ENCODE measurements at regions not wholly inside any gene's neighbourhood (a gene's known extent, or its start where the extent isn't known, plus 50 kb on each side); places are given as distances from the start of the nearest gene placed in this dataset.

DNA sequence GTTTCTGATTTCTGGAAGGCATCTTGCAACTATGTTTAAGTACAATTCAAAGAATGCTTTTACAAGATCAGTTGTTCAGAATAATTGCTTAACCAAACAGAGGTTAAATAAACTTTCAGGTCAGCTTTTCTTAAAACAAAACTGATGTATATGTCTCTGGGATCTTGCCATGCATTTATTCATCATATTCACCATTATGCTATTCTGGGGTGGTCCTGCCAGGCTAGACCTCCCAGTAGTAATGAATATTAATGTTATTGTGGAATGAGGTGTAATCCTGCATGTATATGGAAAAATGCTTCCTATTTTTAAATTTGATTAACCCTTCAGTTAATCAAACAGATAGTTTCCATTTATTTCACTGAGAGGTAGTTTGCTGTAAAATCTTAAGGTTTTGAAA is 129.3 kb upstream of the RGPD4 start:
- DNase-seq, result no peak
- Mint-ChIP-seq H3K27ac (ENCODE audit: unreplicated experiment) (no peak overlapping the region), H3K27me3 (ENCODE audit: insufficient read depth, unreplicated experiment) (peaks cover 4% of the 10 kb centered on the region), H3K9me3 (ENCODE audit: unreplicated experiment) (no peaks in the 10 kb centered on the region), H3K4me1 (ENCODE audit: low read depth, unreplicated experiment) (no peaks in the 10 kb centered on the region), H3K36me3 (ENCODE audit: insufficient read depth, unreplicated experiment) (no peaks in the 10 kb centered on the region), H3K4me3 (ENCODE audit: unreplicated experiment) (no peak overlapping the region)
- H3K9me3 ChIP-seq, result no peaks in the 10 kb centered on the region
- H3K27me3 ChIP-seq (replicated peaks; ENCODE audit: control insufficient read depth, insufficient read depth, low read length), result no peaks in the 10 kb centered on the region
- no peaks in the 10 kb centered on the region for H3K36me3 ChIP-seq (ENCODE audit: control insufficient read depth, insufficient read depth, low read length)
- BruUV-seq (replicated peaks), result no TSS peak
- H3K4me1 ChIP-seq, result no peaks in the 10 kb centered on the region
- no peak overlapping the region for H3K4me3 ChIP-seq (ENCODE audit: low read depth, low read length)
- intact Hi-C loops (cut with micrococcal nuclease; ENCODE audit: unreplicated experiment), result no loop called here
- ChIA-PET POLR2A (no interaction called here), CTCF (no interaction called here)
- TF ChIP-seq, protein P1, sequence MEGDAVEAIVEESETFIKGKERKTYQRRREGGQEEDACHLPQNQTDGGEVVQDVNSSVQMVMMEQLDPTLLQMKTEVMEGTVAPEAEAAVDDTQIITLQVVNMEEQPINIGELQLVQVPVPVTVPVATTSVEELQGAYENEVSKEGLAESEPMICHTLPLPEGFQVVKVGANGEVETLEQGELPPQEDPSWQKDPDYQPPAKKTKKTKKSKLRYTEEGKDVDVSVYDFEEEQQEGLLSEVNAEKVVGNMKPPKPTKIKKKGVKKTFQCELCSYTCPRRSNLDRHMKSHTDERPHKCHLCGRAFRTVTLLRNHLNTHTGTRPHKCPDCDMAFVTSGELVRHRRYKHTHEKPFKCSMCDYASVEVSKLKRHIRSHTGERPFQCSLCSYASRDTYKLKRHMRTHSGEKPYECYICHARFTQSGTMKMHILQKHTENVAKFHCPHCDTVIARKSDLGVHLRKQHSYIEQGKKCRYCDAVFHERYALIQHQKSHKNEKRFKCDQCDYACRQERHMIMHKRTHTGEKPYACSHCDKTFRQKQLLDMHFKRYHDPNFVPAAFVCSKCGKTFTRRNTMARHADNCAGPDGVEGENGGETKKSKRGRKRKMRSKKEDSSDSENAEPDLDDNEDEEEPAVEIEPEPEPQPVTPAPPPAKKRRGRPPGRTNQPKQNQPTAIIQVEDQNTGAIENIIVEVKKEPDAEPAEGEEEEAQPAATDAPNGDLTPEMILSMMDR (IDR thresholded peaks at IDR 0.05; ENCODE audit: insufficient read depth in 1 of 2, low read depth in 1 of 2, low read length in 1 of 2, severe bottlenecking in 1 of 2, unreplicated experiment in 1 of 2), result no peak

DNA sequence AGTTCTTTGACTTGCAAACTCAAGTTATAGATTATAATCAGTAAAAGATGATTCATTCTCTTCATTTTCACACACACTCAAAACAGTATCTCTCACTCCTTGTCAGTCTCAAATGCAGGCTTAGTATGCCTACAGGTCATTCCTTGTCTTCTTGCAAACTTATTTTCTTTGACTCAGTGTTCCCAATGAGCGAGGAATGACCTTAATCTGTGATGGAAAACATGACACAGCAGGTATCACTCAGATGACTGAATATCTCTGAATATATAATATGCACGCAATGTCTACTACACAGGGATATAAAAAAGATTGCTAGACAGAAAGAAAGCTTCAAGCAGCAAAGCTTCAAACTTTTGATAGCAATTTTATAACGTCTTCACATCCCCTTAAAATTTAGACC is 127.8 kb upstream of the RGPD4 start:
- no peak for DNase-seq
- H3K4me1 ChIP-seq, result no peaks in the 10 kb centered on the region
- no peak overlapping the region for H3K27ac Mint-ChIP-seq (ENCODE audit: unreplicated experiment)
- ChIA-PET CTCF (no interaction called here), POLR2A (no interaction called here)
- no peaks in the 10 kb centered on the region for H3K9me3 ChIP-seq
- H3K36me3 Mint-ChIP-seq (ENCODE audit: insufficient read depth, unreplicated experiment), result no peaks in the 10 kb centered on the region
- no peaks in the 10 kb centered on the region for H3K36me3 ChIP-seq (ENCODE audit: control insufficient read depth, insufficient read depth, low read length)
- no peaks in the 10 kb centered on the region for H3K9me3 Mint-ChIP-seq (ENCODE audit: unreplicated experiment)
- no TSS peak for BruUV-seq (replicated peaks)
- no peak overlapping the region for H3K4me3 ChIP-seq (ENCODE audit: low read depth, low read length)
- H3K27me3 ChIP-seq (replicated peaks; ENCODE audit: control insufficient read depth, insufficient read depth, low read length), result no peaks in the 10 kb centered on the region
- H3K4me1 Mint-ChIP-seq (ENCODE audit: low read depth, unreplicated experiment), result no peaks in the 10 kb centered on the region
- intact Hi-C loops (cut with micrococcal nuclease; ENCODE audit: unreplicated experiment), result no loop called here
- peaks cover 4% of the 10 kb centered on the region for H3K27me3 Mint-ChIP-seq (ENCODE audit: insufficient read depth, unreplicated experiment)
- TF ChIP-seq, protein P1 (IDR thresholded peaks at IDR 0.05; ENCODE audit: insufficient read depth in 1 of 2, low read depth in 1 of 2, low read length in 1 of 2, severe bottlenecking in 1 of 2, unreplicated experiment in 1 of 2), result no peak
- no peak overlapping the region for H3K4me3 Mint-ChIP-seq (ENCODE audit: unreplicated experiment)

DNA sequence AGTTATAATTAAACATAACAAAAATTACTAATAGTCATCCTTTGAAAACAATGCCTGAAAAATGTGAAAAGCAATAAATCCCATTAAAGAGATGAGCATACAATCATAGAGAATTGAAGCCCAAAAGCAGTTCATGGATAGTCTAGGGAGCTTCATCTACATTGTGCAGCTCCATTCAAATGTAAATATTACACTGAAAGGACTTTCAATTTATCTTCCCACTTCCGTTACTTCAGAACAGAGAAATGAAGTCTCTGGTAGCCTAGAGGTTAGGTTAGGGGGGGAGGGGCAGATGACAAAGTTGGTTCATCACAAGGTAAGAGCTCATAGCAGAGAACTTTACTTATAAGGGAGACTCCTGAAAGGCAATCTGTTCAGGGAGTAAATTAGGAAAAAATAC is 126.6 kb upstream of the RGPD4 start:
- TF ChIP-seq, protein P1 (IDR thresholded peaks at IDR 0.05; ENCODE audit: insufficient read depth in 1 of 2, low read depth in 1 of 2, low read length in 1 of 2, severe bottlenecking in 1 of 2, unreplicated experiment in 1 of 2), result no peak
- Histone ChIP-seq H3K9me3 (no peaks in the 10 kb centered on the region), H3K27me3 (replicated peaks; ENCODE audit: control insufficient read depth, insufficient read depth, low read length) (no peaks in the 10 kb centered on the region), H3K36me3 (ENCODE audit: control insufficient read depth, insufficient read depth, low read length) (no peaks in the 10 kb centered on the region), H3K4me1 (no peaks in the 10 kb centered on the region), H3K4me3 (ENCODE audit: low read depth, low read length) (no peak overlapping the region)
- H3K27me3 Mint-ChIP-seq (ENCODE audit: insufficient read depth, unreplicated experiment), result peaks cover 4% of the 10 kb centered on the region
- no peak overlapping the region for H3K27ac Mint-ChIP-seq (ENCODE audit: unreplicated experiment)
- ChIA-PET POLR2A (no interaction called here), CTCF (no interaction called here)
- no peaks in the 10 kb centered on the region for H3K9me3 Mint-ChIP-seq (ENCODE audit: unreplicated experiment)
- H3K4me1 Mint-ChIP-seq (ENCODE audit: low read depth, unreplicated experiment), result no peaks in the 10 kb centered on the region
- H3K4me3 Mint-ChIP-seq (ENCODE audit: unreplicated experiment), result no peak overlapping the region
- intact Hi-C loops (cut with micrococcal nuclease; ENCODE audit: unreplicated experiment), result no loop called here
- no peaks in the 10 kb centered on the region for H3K36me3 Mint-ChIP-seq (ENCODE audit: insufficient read depth, unreplicated experiment)
- no TSS peak for BruUV-seq (replicated peaks)
- DNase-seq, result no peak
